Ascending aorta (tissue), 2 donors: ENCODE measurements at regions not wholly inside any gene's neighbourhood (a gene's known extent, or its start where the extent isn't known, plus 50 kb on each side); places are given as distances from the start of the nearest gene placed in this dataset.

Experiments
- DNase-seq, 2 donors: peaks; one replicate each; pipeline ENCODE4 v3.0.0-alpha.2; 2019; ENCODE audit warnings: low spot score in 2 of 2
- H3K27ac ChIP-seq, 2 donors: fragments of 200-600 bp; sonication (generic); one replicate each; pipeline ENCODE4 v1.5.1; 2016 to 2017; ENCODE audit warnings: mild to moderate bottlenecking in 1 of 2
- H3K27me3 ChIP-seq: fragments of 200-600 bp; sonication (generic); one replicate; pipeline ENCODE4 v1.5.1; 2017
- H3K36me3 ChIP-seq, 2 donors: fragments of 200-600 bp; sonication (generic); one replicate each; pipeline ENCODE4 v1.5.1; 2016
- H3K4me1 ChIP-seq, 2 donors: fragments of 200-600 bp; sonication (generic); one replicate each; pipeline ENCODE4 v1.5.1; 2016 to 2017; ENCODE audit warnings: mild to moderate bottlenecking in 1 of 2
- H3K4me3 ChIP-seq, 2 donors: fragments of 200-600 bp; sonication (generic); one replicate each; pipeline ENCODE4 v1.5.1; 2016 to 2017; ENCODE audit warnings: mild to moderate bottlenecking in 1 of 2
- H3K9me3 ChIP-seq, 2 donors: fragments of 200-600 bp; sonication (generic); one replicate each; pipeline ENCODE4 v1.5.1; 2016
- CTCF ChIP-seq, 3 experiments: fragments of 200-600 bp in 2 of 3; fragments of 450-650 bp in 1 of 3; sonication (generic) in 2 of 3; IDR thresholded peaks; one replicate each; pipeline ENCODE4 v1.5.1; 2016 to 2019; ENCODE audit warnings: antibody characterized with exemption in 3 of 3, mild to moderate bottlenecking in 1 of 3, moderate library complexity in 1 of 3
- intact Hi-C: fragments of 100-400 bp; cut with DNase I; formaldehyde crosslinking; loops from one replicate; pipeline ENCODE4 v1.15.1; 2023

- TF ChIP-seq CTCF (IDR thresholded peaks at IDR 0.05) = no peak
- intact Hi-C loops = loop anchor here (2.0 kb wide), 1 partner anchor 299 kb away; no protein-coding TSS in a partner anchor
These were observed 569.5 kb upstream of the WWC1 start for GRCh38 chr5:167721926-167722440.

GRCh38 chr5:167723254-167723871 is 568.1 kb upstream of the WWC1 start:
- no peaks in the 10 kb centered on the region for H3K36me3 ChIP-seq
- H3K4me3 ChIP-seq = no peak overlapping the region
- peak; percentile 62 to 91 (median 71) for TF ChIP-seq CTCF (IDR thresholded peaks at IDR 0.05)
- H3K9me3 ChIP-seq = no peaks in the 10 kb centered on the region
- intact Hi-C loops = loop anchor here (1.0 to 2.0 kb wide), 2 partner anchors 297 to 497 kb away; no protein-coding TSS in a partner anchor
- no peak overlapping the region for H3K27ac ChIP-seq
- DNase-seq = peak in 1 of 2 donors; percentile 81
- H3K27me3 ChIP-seq = no peaks in the 10 kb centered on the region
- H3K4me1 ChIP-seq = no peaks in the 10 kb centered on the region

More at GRCh38 chr5:167721926-167722440, 569.5 kb upstream of the WWC1 start:
- no peak for DNase-seq
- H3K36me3 ChIP-seq = no peaks in the 10 kb centered on the region
- no peaks in the 10 kb centered on the region for H3K27me3 ChIP-seq
- no peak overlapping the region for H3K4me3 ChIP-seq
- no peak overlapping the region for H3K27ac ChIP-seq
- H3K4me1 ChIP-seq = no peaks in the 10 kb centered on the region
- no peaks in the 10 kb centered on the region for H3K9me3 ChIP-seq

GRCh38 chr5:167725264-167725663 is 566.2 kb upstream of the WWC1 start:
- DNase-seq = no peak
- no peaks in the 10 kb centered on the region for H3K36me3 ChIP-seq
- no peaks in the 10 kb centered on the region for H3K4me1 ChIP-seq
- no peak for TF ChIP-seq CTCF (IDR thresholded peaks at IDR 0.05)
- H3K9me3 ChIP-seq = no peaks in the 10 kb centered on the region
- intact Hi-C loops = no loop called here
- H3K27me3 ChIP-seq = no peaks in the 10 kb centered on the region
- no peak overlapping the region for H3K27ac ChIP-seq
- H3K4me3 ChIP-seq = no peak overlapping the region

- H3K4me3 ChIP-seq = no peak overlapping the region
- no peak for DNase-seq
- H3K27ac ChIP-seq = no peak overlapping the region
- H3K9me3 ChIP-seq = no peaks in the 10 kb centered on the region
- no peaks in the 10 kb centered on the region for H3K36me3 ChIP-seq
- intact Hi-C loops = no loop called here
- no peak for TF ChIP-seq CTCF (IDR thresholded peaks at IDR 0.05)
- H3K4me1 ChIP-seq = no peaks in the 10 kb centered on the region
- no peaks in the 10 kb centered on the region for H3K27me3 ChIP-seq
These were observed 565.7 kb upstream of the WWC1 start for GRCh38 chr5:167725741-167726140.

GRCh38 chr5:167726642-167727041 is 564.8 kb upstream of the WWC1 start:
- intact Hi-C loops = no loop called here
- Histone ChIP-seq H3K27ac (no peak overlapping the region), H3K4me3 (no peak overlapping the region), H3K27me3 (no peaks in the 10 kb centered on the region), H3K4me1 (no peaks in the 10 kb centered on the region), H3K36me3 (no peaks in the 10 kb centered on the region), H3K9me3 (no peaks in the 10 kb centered on the region)
- TF ChIP-seq CTCF (IDR thresholded peaks at IDR 0.05) = no peak
- no peak for DNase-seq
